ENCODE measurements at regions not wholly inside any gene's neighbourhood (a gene's known extent, or its start where the extent isn't known, plus 50 kb on each side); places are given as distances from the start of the nearest gene placed in this dataset.

DNA sequence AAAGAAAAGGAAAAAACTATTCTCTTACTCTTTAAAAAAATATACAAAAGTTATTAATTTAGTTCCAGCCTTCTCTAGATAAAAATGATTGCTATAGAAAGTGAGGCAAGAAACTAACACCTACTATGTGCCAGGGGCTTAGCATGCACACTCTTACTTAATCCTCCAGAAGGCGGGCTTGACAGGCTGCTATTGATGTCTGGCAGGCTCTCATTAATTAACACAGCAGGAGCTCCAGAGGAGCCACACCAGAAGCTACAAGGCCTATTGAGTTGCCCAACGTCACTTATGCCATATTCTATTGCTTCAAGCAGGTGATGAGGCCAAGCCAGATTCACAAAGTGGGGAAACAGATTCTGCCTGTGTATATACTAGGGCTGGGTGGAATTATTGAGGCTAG is 54.6 kb upstream of the CLINT1 start:
- BruUV-seq (replicated peaks), result no TSS peak
- DNase-seq (ENCODE audit: low read depth, low spot score) (no peak), ATAC-seq (no peak), FAIRE-seq (no peak)
- Histone ChIP-seq H4K20me1 (ENCODE audit: control insufficient read depth, insufficient read depth) (no peaks in the 10 kb centered on the region), H2AFZ (ENCODE audit: control insufficient read depth, low read depth, low read length) (no peak overlapping the region), H3K27me3 (replicated peaks in 1 of 2; ENCODE audit: control insufficient read depth in 2 of 2, insufficient read depth in 2 of 2, low read length in 1 of 2) (no peaks in the 10 kb centered on the region), H3K9me3 (replicated peaks; ENCODE audit: control insufficient read depth, insufficient read depth, low read length) (no peaks in the 10 kb centered on the region), H3K4me1 (ENCODE audit: control insufficient read depth, insufficient read depth, low read length) (peaks cover 8% of the 10 kb centered on the region; the same call in 1 of the 2 replicates), H3K36me3 (ENCODE audit: control insufficient read depth in 2 of 2, insufficient read depth in 2 of 2, low read length in 1 of 2) (no peaks in the 10 kb centered on the region), H3K4me3 (no peak overlapping the region), H3K27ac (ENCODE audit: control insufficient read depth, insufficient read depth) (no peak overlapping the region), H3K9ac (ENCODE audit: control insufficient read depth, insufficient read depth, low read length) (no peak overlapping the region), H3K79me2 (ENCODE audit: control insufficient read depth, insufficient read depth, low read length) (no peaks in the 10 kb centered on the region), H3K4me2 (ENCODE audit: control insufficient read depth, insufficient read depth) (no peak overlapping the region)
- POLR2A ChIA-PET, result interaction anchor here (0.5 kb wide), 1 partner anchor 495 kb away, joined by 4 read pairs; no protein-coding TSS in a partner anchor
- SMC1A ChIA-PET (ENCODE audit: uncharacterized antibody, unreplicated experiment), result interaction anchor here (1.1 to 9.0 kb wide), 6 partner anchors 11 to 96 kb away, joined by 3 to 150 read pairs (median 12); partner anchors contain the start of gene CLINT1
- WGBS (ENCODE audit: insufficient coverage, insufficient replicate concordance, low lambda C conversion rate, missing lambda C conversion rate), result 38% methylated on average over 2 of the region's 2 CpGs
- CTCF ChIA-PET, result interaction anchor here (1.1 to 9.1 kb wide), 3 partner anchors 46 to 95 kb away, joined by 3 to 166 read pairs (median 102); no protein-coding TSS in a partner anchor
- TF ChIP-seq IRF4 (IDR thresholded peaks at IDR 0.05; ENCODE audit: low read depth, low read length), result no peak
- TF ChIP-seq FOXM1 (IDR thresholded peaks at IDR 0.05; ENCODE audit: low read depth, low read length), result no peak
- TF ChIP-seq TAF1 (IDR thresholded peaks at IDR 0.05; ENCODE audit: borderline replicate concordance, low read depth, low read length), result no peak
- no peak for TF ChIP-seq CREB1 (IDR thresholded peaks at IDR 0.05; ENCODE audit: low read depth)
- TF ChIP-seq SMAD5 (IDR thresholded peaks at IDR 0.05; ENCODE audit: low read depth), result no peak
- no peak for TF ChIP-seq HCFC1 (IDR thresholded peaks at IDR 0.05; ENCODE audit: low read length)
- no peak for TF ChIP-seq RBBP5 (conservative IDR thresholded peaks at IDR 0.05)
- TF ChIP-seq SP1 (IDR thresholded peaks at IDR 0.05; ENCODE audit: low read depth, low read length), result no peak
- no peak for TF ChIP-seq SPI1 (IDR thresholded peaks at IDR 0.05; ENCODE audit: borderline replicate concordance, insufficient read depth, low read depth, low read length)
- no peak for TF ChIP-seq BCL11A (IDR thresholded peaks at IDR 0.05; ENCODE audit: low read depth, low read length)
- intact Hi-C loops (cut with micrococcal nuclease; ENCODE audit: unreplicated experiment) (no loop called here), in situ Hi-C loops (cut with MboI) (no loop called here)
- RAD21 ChIA-PET (ENCODE audit: unreplicated experiment), result interaction anchor here (1.0 to 8.7 kb wide), 4 partner anchors 35 to 94 kb away, joined by 3 to 66 read pairs (median 14); no protein-coding TSS in a partner anchor
